Thyroid gland (tissue), 4 donors: ENCODE measurements at regions not wholly inside any gene's neighbourhood (a gene's known extent, or its start where the extent isn't known, plus 50 kb on each side); places are given as distances from the start of the nearest gene placed in this dataset.

ENCODE experiments used
- CTCF ChIP-seq, 6 experiments: fragments of 200-600 bp in 3 of 6; fragments of 450-650 bp in 3 of 6; sonication (generic) in 3 of 6; IDR thresholded peaks; one replicate each; pipeline ENCODE4 v1.5.1; 2016 to 2019; ENCODE audit warnings: antibody characterized with exemption in 6 of 6, mild to moderate bottlenecking in 2 of 6, inconsistent platforms in 1 of 6, moderate library complexity in 1 of 6
- POLR2A ChIP-seq, 2 donors: fragments of 450-650 bp; IDR thresholded peaks; one replicate each; pipeline ENCODE4 v1.6.1; 2017; ENCODE audit warnings: antibody characterized with exemption in 2 of 2, mild to moderate bottlenecking in 2 of 2, moderate library complexity in 1 of 2

- TF ChIP-seq CTCF (IDR thresholded peaks at IDR 0.05) = no peak
- TF ChIP-seq POLR2A (IDR thresholded peaks at IDR 0.05) = no peak
These were observed 164.9 kb downstream of the SPRY1 start for GRCh38 chr4:123561525-123561924.
